Peyer's patch (tissue), 4 donors: ENCODE measurements at regions not wholly inside any gene's neighbourhood (a gene's known extent, or its start where the extent isn't known, plus 50 kb on each side); places are given as distances from the start of the nearest gene placed in this dataset.

Experiments used
- POLR2A ChIP-seq, 2 donors: fragments of 450-650 bp; IDR thresholded peaks; one replicate each; pipeline ENCODE4 v1.5.1; 2017; ENCODE audit warnings: antibody characterized with exemption in 2 of 2, mild to moderate bottlenecking in 2 of 2, moderate library complexity in 2 of 2
- TF ChIP-seq, protein P1 (sequence below), 6 experiments: fragments of 450-650 bp in 4 of 6; fragments of 200-600 bp in 2 of 6; sonication (generic) in 1 of 6; IDR thresholded peaks; one replicate each; pipeline ENCODE4 v1.5.1; 2017 to 2019; ENCODE audit warnings: antibody characterized with exemption in 6 of 6, mild to moderate bottlenecking in 3 of 6, moderate library complexity in 1 of 6

DNA sequence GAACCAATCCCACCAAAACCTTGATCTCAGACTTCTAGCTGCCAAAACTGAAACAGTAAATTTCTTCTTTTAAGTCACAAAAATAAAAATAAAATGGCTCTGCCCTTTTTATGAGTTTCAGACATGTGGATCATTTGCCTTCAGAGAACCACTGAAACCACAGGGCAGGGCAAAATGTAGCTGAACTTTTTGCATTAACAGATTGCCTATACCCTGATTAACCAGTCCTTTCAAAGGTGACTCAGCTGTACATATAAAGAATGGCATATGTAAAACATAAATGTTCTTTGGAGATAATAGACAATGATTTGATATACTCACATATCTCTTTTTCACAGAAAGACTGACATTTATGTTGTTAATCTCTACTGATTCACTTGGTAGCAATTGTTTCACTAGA lies 187.1 kb upstream of the GRIN3A start:
- TF ChIP-seq, protein P1, sequence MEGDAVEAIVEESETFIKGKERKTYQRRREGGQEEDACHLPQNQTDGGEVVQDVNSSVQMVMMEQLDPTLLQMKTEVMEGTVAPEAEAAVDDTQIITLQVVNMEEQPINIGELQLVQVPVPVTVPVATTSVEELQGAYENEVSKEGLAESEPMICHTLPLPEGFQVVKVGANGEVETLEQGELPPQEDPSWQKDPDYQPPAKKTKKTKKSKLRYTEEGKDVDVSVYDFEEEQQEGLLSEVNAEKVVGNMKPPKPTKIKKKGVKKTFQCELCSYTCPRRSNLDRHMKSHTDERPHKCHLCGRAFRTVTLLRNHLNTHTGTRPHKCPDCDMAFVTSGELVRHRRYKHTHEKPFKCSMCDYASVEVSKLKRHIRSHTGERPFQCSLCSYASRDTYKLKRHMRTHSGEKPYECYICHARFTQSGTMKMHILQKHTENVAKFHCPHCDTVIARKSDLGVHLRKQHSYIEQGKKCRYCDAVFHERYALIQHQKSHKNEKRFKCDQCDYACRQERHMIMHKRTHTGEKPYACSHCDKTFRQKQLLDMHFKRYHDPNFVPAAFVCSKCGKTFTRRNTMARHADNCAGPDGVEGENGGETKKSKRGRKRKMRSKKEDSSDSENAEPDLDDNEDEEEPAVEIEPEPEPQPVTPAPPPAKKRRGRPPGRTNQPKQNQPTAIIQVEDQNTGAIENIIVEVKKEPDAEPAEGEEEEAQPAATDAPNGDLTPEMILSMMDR (IDR thresholded peaks at IDR 0.05): no peak
- TF ChIP-seq POLR2A (IDR thresholded peaks at IDR 0.05): no peak
